ENCODE measurements at regions not wholly inside any gene's neighbourhood (a gene's known extent, or its start where the extent isn't known, plus 50 kb on each side); places are given as distances from the start of the nearest gene placed in this dataset.

- Histone ChIP-seq H3K9ac (ENCODE audit: insufficient read depth, low read depth, low read length) (no peak overlapping the region), H4K20me1 (ENCODE audit: insufficient read depth, low read length) (no peaks in the 10 kb centered on the region), H3K36me3 (replicated peaks in 1 of 2; ENCODE audit: control insufficient read depth in 1 of 2, insufficient read depth in 2 of 2, low read length in 2 of 2) (no peaks in the 10 kb centered on the region), H3K9me3 (ENCODE audit: low read length) (no peaks in the 10 kb centered on the region), H3K27me3 (ENCODE audit: control insufficient read depth in 1 of 2, insufficient read depth in 2 of 2, low read length in 2 of 2) (peaks cover 3 to 43% of the 10 kb centered on the region in 2 experiments; a peak in 2 of 5 replicates), H2AFZ (ENCODE audit: low read length) (no peak overlapping the region), H3K4me2 (ENCODE audit: low read depth, low read length) (no peak overlapping the region), H3K4me3 (replicated peaks in 1 of 3; ENCODE audit: insufficient read depth in 1 of 3, low read depth in 2 of 3, low read length in 3 of 3) (no peak overlapping the region), H3K4me1 (ENCODE audit: insufficient read depth, low read length) (peaks cover 7% of the 10 kb centered on the region; the same call in 1 of the 2 replicates), H3K79me2 (ENCODE audit: insufficient read depth, low read length) (no peaks in the 10 kb centered on the region), H3K27ac (ENCODE audit: extremely low read length, insufficient read depth, low read length) (no peak overlapping the region)
- ChIA-PET CTCF (ENCODE audit: low intra/inter-chr PET ratio, low total read pairs) (no interaction called here), POLR2A (no interaction called here)
- ATAC-seq (no peak), DNase-seq (ENCODE audit: low spot score) (no peak), FAIRE-seq (no peak)
- in situ Hi-C loops (cut with HindIII; ENCODE audit: extremely low pct_ligation_motif_present, low pct_unique_long_range_greater_than_20kb) (no loop called here), intact Hi-C loops (cut with micrococcal nuclease; ENCODE audit: unreplicated experiment) (no loop called here)
- TF ChIP-seq USF2 (IDR thresholded peaks at IDR 0.05; ENCODE audit: low read depth, low read length) (no peak), USF2 (CRISPR knock-in tag; IDR thresholded peaks at IDR 0.05; ENCODE audit: borderline replicate concordance) (no peak), ZNF770 (CRISPR knock-in tag; IDR thresholded peaks at IDR 0.05) (0 out of 2 replicates have a peak, but pooled peaks have one; percentile 9)
- no TSS peak for BruUV-seq (replicated peaks)
- WGBS (ENCODE audit: low lambda C conversion rate) = 33% methylated on average over 8 of the region's 8 CpGs
Measured at GRCh38 chr1:25031601-25031965, 101.5 kb upstream of the RUNX3 start.

Data from HepG2 (cell line).